T-helper 2 cell (primary cell): ENCODE measurements at regions not wholly inside any gene's neighbourhood (a gene's known extent, or its start where the extent isn't known, plus 50 kb on each side); places are given as distances from the start of the nearest gene placed in this dataset.
A peak's percentile ranks its signal among the peaks of the same experiment; 100 is the strongest.

Experiments
- DNase-seq, 5 experiments: peaks; one replicate each; pipeline versions ENCODE4 v3.0.0 to v3.0.0-alpha.2; 2012 to 2022

- peak in 1 of 5 experiments; percentile 27 for DNase-seq
Measured at GRCh38 chr7:25852211-25852938, 299.6 kb upstream of the NFE2L3 start.

GRCh38 chr7:25852939-25853271 lies 299.1 kb upstream of the NFE2L3 start:
- DNase-seq = no peak

GRCh38 chr7:25853314-25853713 lies 298.7 kb upstream of the NFE2L3 start:
- no peak for DNase-seq

- no peak for DNase-seq
Measured at GRCh38 chr7:25854059-25854458, 297.9 kb upstream of the NFE2L3 start.

- peak in 1 of 5 experiments; percentile 91 for DNase-seq
Measured at GRCh38 chr7:25854608-25855497, 297.1 kb upstream of the NFE2L3 start.

DNA sequence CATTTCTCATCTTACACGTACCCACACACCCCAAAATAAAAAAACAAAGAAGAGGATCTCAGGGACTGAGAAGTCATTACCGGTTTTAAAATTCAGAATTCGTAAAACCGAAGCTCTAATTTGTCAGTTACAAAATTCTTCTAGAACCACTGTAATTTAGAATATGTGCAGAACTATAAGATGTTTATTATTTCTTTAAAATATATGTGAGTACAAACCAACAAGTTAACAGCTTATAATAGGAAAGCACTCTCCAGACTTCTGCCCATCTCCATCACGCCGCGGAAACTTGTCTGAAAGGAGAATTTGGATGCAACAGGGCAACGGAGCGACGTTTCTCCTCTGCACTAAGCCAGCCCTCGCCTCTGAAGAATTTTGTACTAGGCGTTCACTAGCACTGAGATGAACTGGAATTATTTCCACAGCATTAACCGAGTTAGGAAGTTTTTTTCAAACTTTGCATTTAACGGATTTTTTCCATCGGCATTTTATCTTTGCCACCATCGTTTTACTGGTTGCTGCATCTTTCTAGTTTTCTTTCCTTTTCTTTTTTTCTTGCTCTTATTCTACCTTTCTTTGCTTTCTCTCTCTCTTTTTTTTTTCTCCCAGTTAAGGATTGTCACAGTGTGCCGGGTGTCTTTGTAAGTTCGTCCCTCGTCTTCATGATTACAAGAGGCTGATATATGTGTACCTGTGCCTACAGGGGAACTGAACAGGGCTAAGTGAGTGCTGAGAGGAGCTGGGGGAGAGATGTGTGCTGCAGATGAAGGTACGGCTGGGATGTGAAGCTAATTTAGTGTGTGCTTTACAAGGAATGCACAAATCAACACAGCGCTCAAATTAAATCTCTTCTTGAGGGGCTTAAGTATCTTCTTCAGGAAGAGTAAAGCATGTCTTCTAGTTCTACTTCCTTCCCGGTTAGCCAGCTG lies 295.9 kb upstream of the NFE2L3 start:
- no peak for DNase-seq

GRCh38 chr7:25857376-25858067 lies 294.5 kb upstream of the NFE2L3 start:
- DNase-seq = no peak

- DNase-seq = no peak
Measured at GRCh38 chr7:25858200-25858524, 293.8 kb upstream of the NFE2L3 start.

DNA sequence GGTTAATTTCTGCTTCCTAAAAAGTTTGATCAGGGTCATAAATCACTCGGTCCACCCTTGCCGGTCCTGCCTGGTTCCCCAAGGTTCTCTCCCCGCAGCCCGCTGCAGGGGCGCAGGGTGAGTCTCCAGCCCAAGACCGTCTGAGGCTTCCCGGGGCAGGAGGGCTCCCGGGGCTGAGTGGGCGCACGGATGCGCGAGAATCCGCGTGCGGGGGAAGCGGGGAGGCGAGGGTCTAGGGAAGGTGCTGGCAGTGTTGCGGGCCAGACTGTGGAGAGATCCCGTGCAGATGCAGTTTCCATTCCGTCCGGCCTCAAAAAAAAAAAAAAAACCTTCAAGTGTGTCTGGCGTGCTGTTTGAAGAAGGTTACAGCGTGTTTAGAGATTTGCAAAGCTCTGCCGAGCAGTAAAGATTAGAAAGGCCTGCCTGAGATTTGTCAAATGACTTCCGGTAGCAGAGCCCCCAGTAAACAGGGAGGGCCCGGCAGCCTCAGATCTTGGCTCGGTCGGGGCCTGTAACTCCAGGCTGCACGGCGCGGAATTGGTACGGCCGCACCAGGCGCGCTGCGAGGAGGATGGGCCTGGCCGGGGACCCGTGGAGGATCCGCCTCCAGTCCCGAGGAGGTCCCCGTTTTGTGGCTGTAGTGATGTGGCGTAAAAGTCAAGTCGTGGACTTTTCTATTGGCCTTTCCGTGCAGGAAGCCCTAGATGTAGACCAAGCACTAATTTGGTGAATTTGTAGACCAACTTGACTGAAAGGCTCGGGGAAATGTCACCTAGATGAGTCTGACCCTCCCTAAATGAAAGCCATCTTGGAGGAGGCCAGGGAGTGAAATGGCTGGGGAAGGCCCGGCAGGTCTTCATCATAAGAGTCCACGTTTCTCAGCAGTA lies 293.2 kb upstream of the NFE2L3 start:
- DNase-seq = peak in 1 of 5 experiments; percentile 28

DNA sequence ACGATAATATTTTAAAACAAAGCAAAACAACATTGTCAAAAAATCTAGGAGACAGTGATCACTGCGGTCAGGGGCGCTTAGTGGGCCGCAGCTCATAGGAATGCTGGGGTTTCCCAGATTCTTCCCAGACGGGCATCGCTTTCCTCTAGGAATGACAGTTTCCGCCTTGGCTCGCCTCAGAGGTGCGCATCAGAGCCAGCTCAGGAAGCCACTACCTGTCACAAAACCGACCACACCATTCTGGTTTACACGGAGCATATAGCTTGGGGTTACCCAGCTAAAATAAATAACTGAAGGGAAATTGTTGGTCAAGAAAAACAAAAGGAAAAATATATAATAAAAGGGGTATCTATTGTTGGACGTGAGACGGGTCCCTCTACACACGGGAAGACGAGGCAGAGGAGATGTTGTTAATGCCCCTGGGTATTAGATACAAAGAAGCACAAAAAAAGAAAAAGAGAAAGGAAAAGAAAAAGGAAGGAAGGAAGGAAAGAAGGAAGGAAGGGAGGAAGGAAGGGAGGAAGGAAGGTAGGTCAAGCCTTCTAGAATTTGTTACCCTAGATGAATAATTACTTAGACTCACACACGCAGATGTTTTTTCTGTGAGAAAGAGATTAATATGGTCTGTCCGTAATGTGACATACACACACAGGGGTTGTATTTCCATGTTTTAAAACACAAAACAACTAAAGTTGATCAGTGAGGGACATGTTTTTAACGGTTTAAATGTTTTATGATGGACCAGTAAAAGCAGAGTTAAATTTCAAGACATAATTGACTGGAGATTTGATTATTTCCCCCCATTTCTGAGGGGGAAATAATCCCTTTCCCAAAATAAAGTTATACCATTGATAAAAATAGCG lies 292.4 kb upstream of the NFE2L3 start:
- no peak for DNase-seq

DNA sequence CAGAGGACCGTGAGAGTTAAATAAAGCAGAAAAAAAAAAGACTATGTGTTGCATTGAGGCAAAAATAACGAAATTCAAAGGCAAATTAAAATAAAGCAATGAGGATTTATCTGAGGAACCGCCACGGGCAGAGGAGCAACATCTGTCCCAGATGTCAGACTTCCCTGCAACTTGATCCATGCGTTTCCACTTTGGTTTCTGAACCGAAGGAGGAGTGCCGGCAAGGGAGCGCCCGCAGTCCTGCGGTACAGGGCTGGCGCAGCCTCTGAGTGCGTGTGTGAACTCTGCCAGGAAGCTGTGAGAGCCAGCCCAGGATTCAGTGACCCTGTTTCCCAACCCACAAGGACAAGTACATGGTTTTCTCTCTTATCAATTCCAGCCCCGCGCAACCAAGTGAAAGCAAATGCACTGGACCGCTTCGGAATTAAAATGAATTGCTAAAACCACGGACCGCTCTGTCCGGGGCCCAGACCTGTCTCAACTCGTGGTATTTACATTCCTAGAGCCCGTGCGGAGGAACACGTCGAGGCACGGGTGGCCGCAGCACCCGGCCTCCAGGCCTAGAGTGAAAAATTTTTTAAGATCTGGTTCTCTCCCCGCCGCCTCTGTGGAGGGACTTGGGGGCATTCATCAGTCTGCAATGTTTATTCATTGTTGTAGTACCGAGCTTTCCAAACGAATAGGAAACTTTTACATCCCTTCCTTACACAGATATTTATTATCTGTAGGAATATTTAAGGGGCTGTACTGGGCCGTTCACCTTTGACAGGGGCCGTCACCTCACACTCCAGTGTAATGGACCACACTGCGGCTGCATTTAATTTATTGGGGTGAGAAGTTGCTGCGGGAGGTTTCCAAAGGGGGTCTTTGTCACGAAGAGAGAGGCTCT lies 291.5 kb upstream of the NFE2L3 start:
- no peak for DNase-seq

DNA sequence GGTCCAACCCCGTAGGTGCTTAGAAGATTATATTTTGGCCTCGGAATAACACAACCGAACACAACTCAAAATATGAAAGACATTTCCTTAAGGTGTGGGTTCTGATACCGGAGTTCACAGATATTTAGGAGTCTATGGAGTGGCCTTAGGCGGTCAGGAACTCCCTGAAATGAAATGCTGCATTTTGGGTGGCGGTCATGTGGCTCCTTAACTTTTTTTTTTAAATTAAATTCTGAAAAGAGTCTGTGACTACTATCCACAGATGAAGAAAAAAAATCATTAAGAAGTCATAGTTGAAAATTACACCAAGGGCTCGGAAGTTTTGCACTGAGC lies 290.9 kb upstream of the NFE2L3 start:
- no peak for DNase-seq

GRCh38 chr7:25861601-25862260 lies 290.3 kb upstream of the NFE2L3 start:
- no peak for DNase-seq

- peak; percentile 52 to 100 (median 67) for DNase-seq
Measured at GRCh38 chr7:25862261-25863004, 289.6 kb upstream of the NFE2L3 start.

GRCh38 chr7:25863005-25863728 lies 288.8 kb upstream of the NFE2L3 start:
- no peak for DNase-seq

- DNase-seq = no peak
Measured at GRCh38 chr7:25863729-25864110, 288.3 kb upstream of the NFE2L3 start.

GRCh38 chr7:25864511-25864910 lies 287.5 kb upstream of the NFE2L3 start:
- no peak for DNase-seq
